ENCODE measurements at regions not wholly inside any gene's neighbourhood (a gene's known extent, or its start where the extent isn't known, plus 50 kb on each side); places are given as distances from the start of the nearest gene placed in this dataset.

DNA sequence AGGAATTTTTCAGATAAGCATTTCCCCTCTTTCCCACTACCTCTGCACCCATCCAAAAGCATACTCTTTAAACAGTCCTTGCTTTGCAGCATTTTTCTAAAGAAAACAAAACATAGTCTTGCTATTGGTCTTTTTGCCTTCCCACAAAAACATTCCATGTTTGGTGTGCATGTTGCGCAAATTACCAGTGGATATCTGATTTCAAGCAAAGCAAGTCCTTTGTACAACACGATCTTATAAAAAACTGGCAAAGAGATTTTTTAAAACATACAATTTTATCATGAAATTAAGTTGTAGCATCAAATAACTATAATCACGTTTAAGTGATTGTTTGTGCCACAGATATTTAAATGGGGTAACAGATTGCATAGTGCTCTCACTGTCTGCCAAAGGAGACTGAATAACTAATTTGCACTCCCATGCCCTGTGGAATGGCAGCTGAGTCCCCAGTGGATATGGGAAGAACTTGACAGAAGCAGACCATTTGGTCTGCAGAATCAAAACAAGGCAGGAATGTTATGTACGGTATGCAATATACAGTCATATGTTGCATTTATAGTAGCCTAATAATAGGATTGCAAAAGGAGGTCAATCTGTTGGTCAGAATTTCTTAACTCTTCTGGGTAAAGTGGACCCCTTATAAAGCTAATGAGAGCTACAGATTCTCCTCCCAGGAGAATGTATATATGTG, 285.7 kb downstream of the TBC1D4 start:
- Mint-ChIP-seq H3K4me1 (no peaks in the 10 kb centered on the region), H3K4me3 (no peak overlapping the region), H3K27ac (no peak overlapping the region), H3K27me3 (ENCODE audit: low read depth in 3 of 3) (peaks cover 0 to 2% (median 0%) of the 10 kb centered on the region in 3 donors), H3K9me3 (peaks cover 0 to 6% (median 0%) of the 10 kb centered on the region in 7 donors), H3K36me3 (no peaks in the 10 kb centered on the region)
- no peaks in the 10 kb centered on the region for H4K20me1 ChIP-seq (ENCODE audit: insufficient read depth, low read length)
- H3K9ac ChIP-seq (ENCODE audit: insufficient read depth, low read length, poor library complexity, severe bottlenecking) = no peak overlapping the region
- H3K4me1 ChIP-seq (ENCODE audit: control insufficient read depth in 1 of 2, insufficient read depth in 2 of 2, low read length in 2 of 2) = no peaks in the 10 kb centered on the region
- H3K4me2 ChIP-seq (replicated peaks; ENCODE audit: extremely low read depth, low read length, poor library complexity, severe bottlenecking) = no peak overlapping the region
- H2AFZ ChIP-seq (ENCODE audit: insufficient read depth, low read depth, low read length, poor library complexity, severe bottlenecking) = no peak overlapping the region
- no peaks in the 10 kb centered on the region for H3K36me3 ChIP-seq (replicated peaks in 1 of 2; ENCODE audit: control insufficient read depth in 1 of 2, insufficient read depth in 2 of 2, low read length in 2 of 2)
- H3K9me3 ChIP-seq (replicated peaks in 1 of 2; ENCODE audit: control insufficient read depth in 1 of 2, insufficient read depth in 1 of 2, low read length in 2 of 2) = no peaks in the 10 kb centered on the region
- TF ChIP-seq, protein P1, sequence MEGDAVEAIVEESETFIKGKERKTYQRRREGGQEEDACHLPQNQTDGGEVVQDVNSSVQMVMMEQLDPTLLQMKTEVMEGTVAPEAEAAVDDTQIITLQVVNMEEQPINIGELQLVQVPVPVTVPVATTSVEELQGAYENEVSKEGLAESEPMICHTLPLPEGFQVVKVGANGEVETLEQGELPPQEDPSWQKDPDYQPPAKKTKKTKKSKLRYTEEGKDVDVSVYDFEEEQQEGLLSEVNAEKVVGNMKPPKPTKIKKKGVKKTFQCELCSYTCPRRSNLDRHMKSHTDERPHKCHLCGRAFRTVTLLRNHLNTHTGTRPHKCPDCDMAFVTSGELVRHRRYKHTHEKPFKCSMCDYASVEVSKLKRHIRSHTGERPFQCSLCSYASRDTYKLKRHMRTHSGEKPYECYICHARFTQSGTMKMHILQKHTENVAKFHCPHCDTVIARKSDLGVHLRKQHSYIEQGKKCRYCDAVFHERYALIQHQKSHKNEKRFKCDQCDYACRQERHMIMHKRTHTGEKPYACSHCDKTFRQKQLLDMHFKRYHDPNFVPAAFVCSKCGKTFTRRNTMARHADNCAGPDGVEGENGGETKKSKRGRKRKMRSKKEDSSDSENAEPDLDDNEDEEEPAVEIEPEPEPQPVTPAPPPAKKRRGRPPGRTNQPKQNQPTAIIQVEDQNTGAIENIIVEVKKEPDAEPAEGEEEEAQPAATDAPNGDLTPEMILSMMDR (IDR thresholded peaks at IDR 0.05) = no peak
- H3K27ac ChIP-seq (ENCODE audit: low read depth in 1 of 2, low read length in 2 of 2) = no peak overlapping the region
- intact Hi-C loops (cut with micrococcal nuclease) = no loop called here
- DNase-seq = no peak
- no peak overlapping the region for H3K4me3 ChIP-seq (replicated peaks in 1 of 3; ENCODE audit: low read depth in 2 of 3, low read length in 3 of 3)
- H3K79me2 ChIP-seq (ENCODE audit: insufficient read depth, low read length) = no peaks in the 10 kb centered on the region
- WGBS (ENCODE audit: insufficient coverage) = 100% methylated on average over 1 of the region's 4 CpGs
- H3K27me3 ChIP-seq (ENCODE audit: control insufficient read depth in 2 of 2, insufficient read depth in 2 of 2, low read length in 2 of 2) = no peaks in the 10 kb centered on the region

DNA sequence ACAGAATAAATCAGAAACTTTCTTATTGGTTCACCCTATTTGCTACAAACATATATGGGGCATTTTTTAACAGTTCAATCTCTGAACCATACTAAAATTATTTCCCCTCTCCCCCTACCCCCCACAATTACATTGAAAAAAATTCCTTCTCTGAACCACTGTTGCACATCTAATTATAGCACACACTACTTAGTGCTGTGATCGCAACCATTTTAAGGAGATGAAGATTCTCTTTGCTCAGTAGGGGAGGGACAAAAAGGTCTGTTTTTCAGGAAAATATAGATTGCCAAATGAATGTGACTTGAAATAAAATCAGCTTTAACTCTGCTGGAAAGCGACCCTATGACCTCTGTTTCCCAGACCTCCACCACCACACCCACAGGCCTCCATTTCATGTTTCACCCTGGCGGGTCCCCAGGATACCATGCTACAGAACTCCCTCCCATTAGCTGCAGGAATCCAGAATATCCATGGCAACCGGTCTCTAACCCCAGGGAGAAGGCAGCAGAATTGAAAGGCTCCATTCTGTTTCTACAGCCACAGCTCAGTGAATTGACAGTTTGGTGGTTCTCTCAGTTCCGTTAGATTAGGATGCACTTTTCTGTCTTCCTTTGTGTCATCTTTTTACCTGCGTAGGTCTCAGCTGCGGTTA, 286.3 kb downstream of the TBC1D4 start:
- H4K20me1 ChIP-seq (ENCODE audit: insufficient read depth, low read length) = no peaks in the 10 kb centered on the region
- H3K4me2 ChIP-seq (replicated peaks; ENCODE audit: extremely low read depth, low read length, poor library complexity, severe bottlenecking) = no peak overlapping the region
- no peak overlapping the region for H3K4me3 ChIP-seq (replicated peaks in 1 of 3; ENCODE audit: low read depth in 2 of 3, low read length in 3 of 3)
- no peak overlapping the region for H3K9ac ChIP-seq (ENCODE audit: insufficient read depth, low read length, poor library complexity, severe bottlenecking)
- H3K79me2 ChIP-seq (ENCODE audit: insufficient read depth, low read length) = no peaks in the 10 kb centered on the region
- no peak overlapping the region for H3K27ac Mint-ChIP-seq
- TF ChIP-seq, protein P1 (IDR thresholded peaks at IDR 0.05) = no peak
- 93% methylated on average over 4 of the region's 7 CpGs for WGBS (ENCODE audit: insufficient coverage)
- no peaks in the 10 kb centered on the region for H3K4me1 ChIP-seq (ENCODE audit: control insufficient read depth in 1 of 2, insufficient read depth in 2 of 2, low read length in 2 of 2)
- H3K36me3 ChIP-seq (replicated peaks in 1 of 2; ENCODE audit: control insufficient read depth in 1 of 2, insufficient read depth in 2 of 2, low read length in 2 of 2) = no peaks in the 10 kb centered on the region
- no peaks in the 10 kb centered on the region for H3K9me3 ChIP-seq (replicated peaks in 1 of 2; ENCODE audit: control insufficient read depth in 1 of 2, insufficient read depth in 1 of 2, low read length in 2 of 2)
- no peaks in the 10 kb centered on the region for H3K27me3 ChIP-seq (ENCODE audit: control insufficient read depth in 2 of 2, insufficient read depth in 2 of 2, low read length in 2 of 2)
- peaks cover 0 to 8% (median 0%) of the 10 kb centered on the region in 7 donors for H3K9me3 Mint-ChIP-seq
- H3K27ac ChIP-seq (ENCODE audit: low read depth in 1 of 2, low read length in 2 of 2) = no peak overlapping the region
- peaks cover 0 to 2% (median 0%) of the 10 kb centered on the region in 3 donors for H3K27me3 Mint-ChIP-seq (ENCODE audit: low read depth in 3 of 3)
- no peak overlapping the region for H3K4me3 Mint-ChIP-seq
- no peak for DNase-seq
- intact Hi-C loops (cut with micrococcal nuclease) = no loop called here
- H2AFZ ChIP-seq (ENCODE audit: insufficient read depth, low read depth, low read length, poor library complexity, severe bottlenecking) = no peak overlapping the region
- no peaks in the 10 kb centered on the region for H3K36me3 Mint-ChIP-seq
- no peaks in the 10 kb centered on the region for H3K4me1 Mint-ChIP-seq

Measured in CD14-positive monocyte (primary cell).